ENCODE measurements at regions not wholly inside any gene's neighbourhood (a gene's known extent, or its start where the extent isn't known, plus 50 kb on each side); places are given as distances from the start of the nearest gene placed in this dataset.

GRCh38 chr21:35268261-35268660 lies 219.2 kb upstream of the RUNX1 start:
- no peaks in the 10 kb centered on the region for H3K36me3 Mint-ChIP-seq (ENCODE audit: low read depth)
- H3K4me3 Mint-ChIP-seq, result no peak overlapping the region

DNA sequence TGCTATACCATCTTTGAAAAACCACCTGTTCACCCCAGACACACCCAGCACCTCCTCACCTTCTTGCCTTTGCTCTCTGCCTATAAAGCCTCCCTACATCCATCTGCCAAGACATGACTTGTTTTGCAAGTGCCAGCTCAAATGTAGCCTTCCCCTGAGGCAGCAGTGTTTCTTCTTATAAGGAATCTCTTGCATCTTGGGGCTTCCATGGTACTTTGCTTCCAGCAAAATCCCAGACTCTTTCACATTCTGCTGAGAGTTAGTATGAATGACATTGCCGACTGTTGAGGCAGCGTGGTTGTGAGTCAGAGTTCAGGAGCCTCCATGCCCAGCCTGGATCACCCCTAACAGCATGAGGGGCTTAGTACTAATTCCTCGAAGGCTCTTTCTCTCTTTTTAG lies 217.4 kb upstream of the RUNX1 start:
- H3K9me3 Mint-ChIP-seq, result peaks cover 5% of the 10 kb centered on the region
- H3K27me3 Mint-ChIP-seq, result no peaks in the 10 kb centered on the region
- no peaks in the 10 kb centered on the region for H3K4me1 Mint-ChIP-seq (ENCODE audit: low read depth)
- peak overlapping the region; percentile 38 for H3K27ac Mint-ChIP-seq
- H3K4me3 Mint-ChIP-seq, result no peak overlapping the region
- H3K36me3 Mint-ChIP-seq (ENCODE audit: low read depth), result no peaks in the 10 kb centered on the region

More at GRCh38 chr21:35268261-35268660, 219.2 kb upstream of the RUNX1 start:
- H3K9me3 Mint-ChIP-seq, result peaks cover 11% of the 10 kb centered on the region
- no peaks in the 10 kb centered on the region for H3K27me3 Mint-ChIP-seq
- H3K27ac Mint-ChIP-seq, result no peak overlapping the region
- no peaks in the 10 kb centered on the region for H3K4me1 Mint-ChIP-seq (ENCODE audit: low read depth)

GRCh38 chr21:35265170-35265877 lies 216.2 kb upstream of the RUNX1 start:
- Mint-ChIP-seq H3K4me3 (no peak overlapping the region), H3K27ac (no peak overlapping the region), H3K36me3 (ENCODE audit: low read depth) (no peaks in the 10 kb centered on the region), H3K4me1 (ENCODE audit: low read depth) (no peaks in the 10 kb centered on the region), H3K9me3 (peaks cover 5% of the 10 kb centered on the region), H3K27me3 (no peaks in the 10 kb centered on the region)

DNA sequence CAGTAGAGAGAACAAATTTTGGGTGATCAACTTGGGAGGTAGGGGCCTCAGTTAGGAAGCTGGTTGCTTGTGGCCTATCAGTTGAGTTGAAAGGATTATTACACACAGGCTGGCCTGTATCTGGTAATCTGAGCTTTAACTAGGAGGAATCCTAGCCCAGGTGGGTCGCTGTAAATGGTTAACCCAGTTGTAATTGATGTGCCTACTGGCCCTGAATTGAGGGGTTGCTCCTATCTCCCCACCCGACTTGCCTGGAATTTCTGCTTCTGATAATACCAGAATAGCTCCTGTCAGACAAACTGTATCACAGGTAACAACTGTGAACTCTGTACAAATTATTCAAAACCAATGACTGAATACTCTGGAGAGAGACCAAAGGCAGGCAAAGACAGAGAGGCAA lies 210.4 kb upstream of the RUNX1 start:
- H3K4me3 Mint-ChIP-seq, result no peak overlapping the region
- no peak overlapping the region for H3K27ac Mint-ChIP-seq
- H3K4me1 Mint-ChIP-seq (ENCODE audit: low read depth), result peaks cover 18% of the 10 kb centered on the region
- no peaks in the 10 kb centered on the region for H3K27me3 Mint-ChIP-seq
- H3K9me3 Mint-ChIP-seq, result peaks cover 3% of the 10 kb centered on the region
- H3K36me3 Mint-ChIP-seq (ENCODE audit: low read depth), result no peaks in the 10 kb centered on the region

GRCh38 chr21:35258521-35258920 lies 209.4 kb upstream of the RUNX1 start:
- no peak overlapping the region for H3K4me3 Mint-ChIP-seq
- H3K4me1 Mint-ChIP-seq (ENCODE audit: low read depth), result peaks cover 22% of the 10 kb centered on the region
- H3K27me3 Mint-ChIP-seq, result no peaks in the 10 kb centered on the region
- no peak overlapping the region for H3K27ac Mint-ChIP-seq
- H3K9me3 Mint-ChIP-seq, result no peaks in the 10 kb centered on the region
- no peaks in the 10 kb centered on the region for H3K36me3 Mint-ChIP-seq (ENCODE audit: low read depth)

DNA sequence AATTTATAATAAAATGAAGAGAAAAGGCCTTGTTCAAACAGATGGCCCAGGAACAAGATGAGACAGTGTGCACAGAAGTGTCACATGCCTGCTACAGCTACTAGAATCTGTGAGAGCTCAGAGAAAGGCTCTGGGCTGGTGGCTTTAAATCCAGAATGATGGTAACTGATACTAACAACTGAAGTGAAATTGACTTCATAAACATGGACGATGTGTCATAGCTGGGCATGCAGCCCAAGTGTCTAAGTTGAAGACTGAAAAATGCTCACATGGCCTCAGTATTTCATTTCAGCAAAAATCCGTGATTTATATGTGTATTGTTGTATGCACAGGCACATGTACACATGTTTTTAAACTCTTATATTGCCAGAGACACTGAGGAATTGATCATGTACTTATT lies 208.3 kb upstream of the RUNX1 start:
- Mint-ChIP-seq H3K27me3 (no peaks in the 10 kb centered on the region), H3K4me1 (ENCODE audit: low read depth) (peaks cover 33% of the 10 kb centered on the region), H3K36me3 (ENCODE audit: low read depth) (no peaks in the 10 kb centered on the region), H3K9me3 (no peaks in the 10 kb centered on the region), H3K4me3 (no peak overlapping the region), H3K27ac (no peak overlapping the region)

GRCh38 chr21:35256468-35256988 lies 207.4 kb upstream of the RUNX1 start:
- peaks cover 39% of the 10 kb centered on the region for H3K4me1 Mint-ChIP-seq (ENCODE audit: low read depth)
- no peaks in the 10 kb centered on the region for H3K36me3 Mint-ChIP-seq (ENCODE audit: low read depth)
- H3K9me3 Mint-ChIP-seq, result peaks cover 2% of the 10 kb centered on the region
- no peak overlapping the region for H3K4me3 Mint-ChIP-seq
- H3K27me3 Mint-ChIP-seq, result no peaks in the 10 kb centered on the region
- no peak overlapping the region for H3K27ac Mint-ChIP-seq

DNA sequence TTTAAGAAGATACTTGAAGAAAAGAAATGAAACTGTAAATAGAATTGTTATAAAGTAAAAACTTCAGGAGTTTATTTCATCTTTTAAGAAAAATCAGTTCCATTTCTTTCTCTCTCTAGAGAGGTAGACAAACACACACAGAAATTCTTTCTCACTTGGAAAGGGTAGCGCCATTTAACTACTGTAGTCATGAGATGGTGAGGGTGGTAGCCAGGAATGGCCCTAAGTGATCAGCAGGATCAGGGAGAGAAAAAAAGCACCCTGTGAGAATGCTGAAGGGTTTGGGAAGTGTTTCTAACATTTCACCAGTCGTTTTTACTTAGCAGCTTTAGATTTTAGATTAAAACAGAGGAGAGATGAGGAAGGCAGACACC lies 205.7 kb upstream of the RUNX1 start:
- Mint-ChIP-seq H3K4me1 (ENCODE audit: low read depth) (peaks cover 39% of the 10 kb centered on the region), H3K27me3 (no peaks in the 10 kb centered on the region), H3K4me3 (no peak overlapping the region), H3K36me3 (ENCODE audit: low read depth) (peaks cover 9% of the 10 kb centered on the region), H3K27ac (no peak overlapping the region), H3K9me3 (peaks cover 19% of the 10 kb centered on the region)

DNA sequence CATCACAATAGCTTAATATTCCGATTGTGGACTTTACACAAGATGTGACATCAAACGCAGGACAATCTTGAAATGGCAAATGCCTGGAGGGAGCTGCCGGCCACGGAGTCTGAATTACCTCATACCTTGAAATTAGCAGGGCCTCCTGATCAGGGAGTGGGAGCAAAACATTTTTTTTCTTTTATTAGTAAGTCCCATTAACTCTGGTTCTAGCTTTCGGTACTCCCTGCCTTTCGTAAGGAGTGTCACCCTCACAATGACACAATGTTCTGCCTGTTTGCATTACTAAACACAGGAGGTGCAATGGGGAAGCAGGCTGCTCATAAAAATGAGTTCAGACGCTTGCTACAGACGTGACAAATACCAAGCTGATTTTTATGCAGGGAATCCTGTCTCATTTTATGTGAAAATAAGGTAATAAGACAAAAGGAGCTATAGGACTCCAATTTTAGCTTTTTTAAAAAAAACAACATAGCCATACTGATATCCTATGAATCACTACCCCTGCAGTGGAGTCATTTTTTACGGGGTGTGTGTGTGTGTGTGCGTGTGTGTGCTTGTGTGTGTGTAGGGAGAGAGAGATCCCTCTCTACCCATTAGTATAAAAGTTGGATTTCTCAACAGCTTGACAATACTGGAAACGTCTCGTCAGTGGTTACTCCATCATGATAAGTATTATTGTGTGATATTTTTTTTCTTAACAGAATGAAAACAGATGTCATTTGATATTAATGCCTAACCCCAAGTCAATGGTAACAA lies 205.1 kb upstream of the RUNX1 start:
- Mint-ChIP-seq H3K36me3 (ENCODE audit: low read depth) (peaks cover 9% of the 10 kb centered on the region), H3K9me3 (peaks cover 19% of the 10 kb centered on the region), H3K4me1 (ENCODE audit: low read depth) (peaks cover 39% of the 10 kb centered on the region), H3K27me3 (no peaks in the 10 kb centered on the region), H3K4me3 (no peak overlapping the region), H3K27ac (no peak overlapping the region)

DNA sequence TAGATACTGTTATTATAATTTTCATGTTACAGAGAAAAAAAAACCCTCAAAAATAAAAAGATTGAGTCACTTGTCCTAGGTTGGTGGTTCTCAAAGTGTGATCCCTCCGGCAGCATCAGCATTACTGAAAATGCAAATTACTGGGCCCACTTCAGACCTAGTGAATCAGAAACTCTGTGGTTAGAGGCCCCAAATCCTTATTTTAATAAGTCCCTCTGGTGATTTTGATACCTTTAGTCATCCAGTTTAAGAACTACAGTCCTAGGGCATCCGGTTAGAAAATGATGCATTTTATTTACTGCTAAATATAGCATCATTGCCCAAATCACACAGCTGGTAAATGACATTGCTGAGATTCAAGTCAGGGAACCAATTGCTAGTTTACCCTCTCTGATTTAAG lies 203.7 kb upstream of the RUNX1 start:
- peaks cover 9% of the 10 kb centered on the region for H3K36me3 Mint-ChIP-seq (ENCODE audit: low read depth)
- H3K9me3 Mint-ChIP-seq, result peaks cover 24% of the 10 kb centered on the region
- H3K4me1 Mint-ChIP-seq (ENCODE audit: low read depth), result peaks cover 39% of the 10 kb centered on the region

GRCh38 chr21:35249636-35250035 lies 200.5 kb upstream of the RUNX1 start:
- peaks cover 21% of the 10 kb centered on the region for H3K4me1 Mint-ChIP-seq (ENCODE audit: low read depth)
- no peak overlapping the region for H3K4me3 Mint-ChIP-seq
- H3K27me3 Mint-ChIP-seq, result no peaks in the 10 kb centered on the region
- H3K36me3 Mint-ChIP-seq (ENCODE audit: low read depth), result peaks cover 9% of the 10 kb centered on the region
- H3K27ac Mint-ChIP-seq, result no peak overlapping the region
- peaks cover 24% of the 10 kb centered on the region for H3K9me3 Mint-ChIP-seq

More for the DNA sequence above, 203.7 kb upstream of the RUNX1 start:
- H3K27ac Mint-ChIP-seq, result no peak overlapping the region
- no peaks in the 10 kb centered on the region for H3K27me3 Mint-ChIP-seq
- H3K4me3 Mint-ChIP-seq, result no peak overlapping the region

DNA sequence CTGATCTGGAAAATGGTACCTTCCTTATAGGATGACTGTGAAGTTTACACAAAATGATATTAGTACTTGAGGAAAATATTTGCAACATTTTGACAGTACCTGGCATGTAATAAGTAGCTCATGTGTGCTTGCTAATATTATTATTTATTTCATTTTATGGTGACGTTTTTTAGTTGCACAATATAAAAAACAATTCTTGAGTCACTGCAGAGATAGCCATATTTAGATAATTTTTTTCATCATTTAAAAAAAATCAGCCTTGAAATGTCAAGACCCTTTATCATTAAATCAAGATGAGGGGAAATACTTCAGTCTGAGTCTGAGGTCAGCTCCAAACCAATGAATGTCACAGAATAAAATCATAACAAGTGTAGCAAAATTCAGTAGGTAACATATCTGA lies 196.8 kb upstream of the RUNX1 start:
- Mint-ChIP-seq H3K4me1 (ENCODE audit: low read depth) (peaks cover 3% of the 10 kb centered on the region), H3K36me3 (ENCODE audit: low read depth) (peaks cover 9% of the 10 kb centered on the region), H3K4me3 (no peak overlapping the region), H3K27me3 (no peaks in the 10 kb centered on the region), H3K9me3 (peaks cover 15% of the 10 kb centered on the region), H3K27ac (no peak overlapping the region)

- Mint-ChIP-seq H3K4me1 (ENCODE audit: low read depth) (peaks cover 3% of the 10 kb centered on the region), H3K9me3 (peaks cover 5% of the 10 kb centered on the region), H3K27me3 (no peaks in the 10 kb centered on the region), H3K4me3 (no peak overlapping the region), H3K36me3 (ENCODE audit: low read depth) (no peaks in the 10 kb centered on the region), H3K27ac (no peak overlapping the region)
These were observed 195.4 kb upstream of the RUNX1 start for GRCh38 chr21:35244514-35244913.

DNA sequence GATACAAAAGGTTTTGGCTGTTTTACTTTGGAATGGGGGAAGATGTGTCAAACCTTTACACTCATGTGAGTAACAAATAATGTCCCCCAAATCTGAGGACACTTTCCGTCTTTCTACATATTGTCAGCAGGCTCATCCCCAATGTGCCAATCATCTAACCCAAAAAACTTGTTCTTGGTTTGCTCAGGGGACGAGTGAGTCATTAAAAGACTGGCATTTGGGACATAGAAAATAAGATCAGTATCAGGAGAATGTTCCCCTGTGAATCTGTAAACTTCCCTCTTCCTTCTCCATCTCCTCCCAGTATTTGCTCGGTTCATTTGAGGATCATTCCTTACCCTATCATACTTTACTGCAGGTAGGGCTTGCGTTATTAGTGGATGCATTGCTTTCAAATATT lies 194.1 kb upstream of the RUNX1 start:
- no peak overlapping the region for H3K27ac Mint-ChIP-seq
- H3K4me1 Mint-ChIP-seq (ENCODE audit: low read depth), result peaks cover 8% of the 10 kb centered on the region
- H3K36me3 Mint-ChIP-seq (ENCODE audit: low read depth), result no peaks in the 10 kb centered on the region
- H3K4me3 Mint-ChIP-seq, result no peak overlapping the region
- H3K9me3 Mint-ChIP-seq, result peaks cover 3% of the 10 kb centered on the region
- H3K27me3 Mint-ChIP-seq, result no peaks in the 10 kb centered on the region

DNA sequence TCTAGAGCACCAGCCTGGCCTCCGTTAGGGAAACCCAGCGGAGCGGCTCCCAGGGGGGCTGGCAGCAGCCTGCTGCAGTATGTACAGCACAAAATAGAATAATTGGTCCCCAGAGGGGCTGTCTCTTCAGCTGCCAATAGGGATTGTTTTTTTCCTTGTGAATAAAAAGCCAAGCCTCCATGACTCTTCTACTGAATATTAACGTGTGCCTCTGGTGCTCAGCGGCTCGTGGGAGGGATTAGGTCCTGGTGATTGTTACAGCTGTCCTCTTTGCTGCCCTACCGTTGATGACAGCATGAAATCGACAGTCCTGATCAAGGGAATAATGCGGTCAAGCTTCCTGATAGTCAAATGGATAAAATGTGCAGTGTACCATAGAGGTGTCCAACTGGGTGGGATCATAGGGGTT lies 190.7 kb upstream of the RUNX1 start:
- Mint-ChIP-seq H3K4me1 (ENCODE audit: low read depth) (peaks cover 38% of the 10 kb centered on the region), H3K27me3 (no peaks in the 10 kb centered on the region), H3K36me3 (ENCODE audit: low read depth) (peaks cover 16% of the 10 kb centered on the region)

More for the DNA sequence above, 190.7 kb upstream of the RUNX1 start:
- peaks cover 19% of the 10 kb centered on the region for H3K9me3 Mint-ChIP-seq
- no peak overlapping the region for H3K27ac Mint-ChIP-seq
- H3K4me3 Mint-ChIP-seq, result no peak overlapping the region
